Adrenal gland (tissue), 9 donors: ENCODE measurements at regions not wholly inside any gene's neighbourhood (a gene's known extent, or its start where the extent isn't known, plus 50 kb on each side); places are given as distances from the start of the nearest gene placed in this dataset.
"Not testable (repeated sequence)": the region's sequence is repeated elsewhere in the genome, so short reads cannot be mapped to it uniquely, and the experiment has no call there.

Source experiments
- DNase-seq, 7 donors: peaks; one replicate each; pipeline ENCODE4 v3.0.0-alpha.2; 2019 to 2020
- H3K27ac ChIP-seq, 5 donors: fragments of 200-600 bp; sonication (generic) in 4 of 5; 1 replicate in 3 of 5; 2 replicates in 2 of 5; pipeline versions ENCODE4 v1.5.1 to v1.8.0; 2016 to 2020; ENCODE audit warnings: mild to moderate bottlenecking in 1 of 5
- H3K27me3 ChIP-seq: fragments of 200-600 bp; 2 replicates; pipeline ENCODE4 v1.8.0; 2021
- H3K36me3 ChIP-seq, 2 donors: fragments of 200-600 bp; replicated peaks in 1 of 2; 1 replicate in 1 of 2; 2 replicates in 1 of 2; pipeline versions ENCODE4 v1.5.1 to v1.8.0; 2018 to 2022
- H3K4me1 ChIP-seq, 2 donors: fragments of 200-600 bp; replicated peaks in 1 of 2; 1 replicate in 1 of 2; 2 replicates in 1 of 2; pipeline versions ENCODE4 v1.5.1 to v1.8.0; 2018 to 2021
- H3K4me3 ChIP-seq, 4 donors: fragments of 200-600 bp; sonication (generic) in 3 of 4; one replicate each; pipeline ENCODE4 v1.5.1; 2016 to 2018
- H3K9me3 ChIP-seq, 3 donors: fragments of 200-600 bp; sonication (generic) in 1 of 3; replicated peaks in 1 of 3; 1 replicate in 2 of 3; 2 replicates in 1 of 3; pipeline versions ENCODE4 v1.5.1 to v1.8.0; 2016 to 2021
- POLR2A ChIP-seq, 2 donors: fragments of 450-650 bp; IDR thresholded peaks; one replicate each; pipeline ENCODE4 v1.6.1; 2017; ENCODE audit warnings: antibody characterized with exemption in 2 of 2, mild to moderate bottlenecking in 2 of 2, moderate library complexity in 1 of 2
- WGBS, 4 donors: extraction: QIAGEN DNeasy Blood & Tissue Kit in 2 of 4; methylation state at CpG; one replicate each; pipeline versions ENCODE4 v1.1.5 to v1.1.7; 2013 to 2017; 5-methylcytosine and 5-hydroxymethylcytosine counted together
- intact Hi-C, 2 donors: fragments of 100-400 bp; cut with DNase I; formaldehyde crosslinking; loops; one replicate each; pipeline versions ENCODE4 v1.14.1 to v1.15.0; 2022 to 2023
- TF ChIP-seq, protein P1 (sequence below), 6 experiments: fragments of 450-650 bp in 4 of 6; fragments of 200-600 bp in 2 of 6; sonication (generic) in 1 of 6; IDR thresholded peaks; 1 replicate in 5 of 6; 2 replicates in 1 of 6; pipeline versions ENCODE4 v1.5.1 to v1.8.0; 2016 to 2021; ENCODE audit warnings: antibody characterized with exemption in 6 of 6, mild to moderate bottlenecking in 2 of 6, moderate library complexity in 1 of 6
- donor health status: healthy with polysubstance abuse.
- donor health status: Bipolar disorder and iron deficiency.
- donor health status: DM: yes; HTN: yes; CAD: no.
- donor health status: DM: no; HTN: no; CAD: no.
- donor health status: DM: no; HTN: no; CAD: no.

GRCh38 chr5:50547303-50547702, 106.2 kb upstream of the EMB start:
- intact Hi-C loops, result no loop called here
- Histone ChIP-seq H3K4me3 (no peak overlapping the region), H3K36me3 (no peaks in the 10 kb centered on the region), H3K4me1 (no peaks in the 10 kb centered on the region), H3K27me3 (no peaks in the 10 kb centered on the region), H3K27ac (no peak overlapping the region), H3K9me3 (no peaks in the 10 kb centered on the region)
- 66 to 86% (median 71%) methylated on average over 2 of the region's 2 CpGs for WGBS, 4 donors
- no peak for DNase-seq
- TF ChIP-seq, protein P1, sequence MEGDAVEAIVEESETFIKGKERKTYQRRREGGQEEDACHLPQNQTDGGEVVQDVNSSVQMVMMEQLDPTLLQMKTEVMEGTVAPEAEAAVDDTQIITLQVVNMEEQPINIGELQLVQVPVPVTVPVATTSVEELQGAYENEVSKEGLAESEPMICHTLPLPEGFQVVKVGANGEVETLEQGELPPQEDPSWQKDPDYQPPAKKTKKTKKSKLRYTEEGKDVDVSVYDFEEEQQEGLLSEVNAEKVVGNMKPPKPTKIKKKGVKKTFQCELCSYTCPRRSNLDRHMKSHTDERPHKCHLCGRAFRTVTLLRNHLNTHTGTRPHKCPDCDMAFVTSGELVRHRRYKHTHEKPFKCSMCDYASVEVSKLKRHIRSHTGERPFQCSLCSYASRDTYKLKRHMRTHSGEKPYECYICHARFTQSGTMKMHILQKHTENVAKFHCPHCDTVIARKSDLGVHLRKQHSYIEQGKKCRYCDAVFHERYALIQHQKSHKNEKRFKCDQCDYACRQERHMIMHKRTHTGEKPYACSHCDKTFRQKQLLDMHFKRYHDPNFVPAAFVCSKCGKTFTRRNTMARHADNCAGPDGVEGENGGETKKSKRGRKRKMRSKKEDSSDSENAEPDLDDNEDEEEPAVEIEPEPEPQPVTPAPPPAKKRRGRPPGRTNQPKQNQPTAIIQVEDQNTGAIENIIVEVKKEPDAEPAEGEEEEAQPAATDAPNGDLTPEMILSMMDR (IDR thresholded peaks at IDR 0.05), result no peak
- TF ChIP-seq POLR2A (IDR thresholded peaks at IDR 0.05), result no peak

- intact Hi-C loops, result no loop called here
- no peak overlapping the region for H3K27ac ChIP-seq
These were observed 109.2 kb upstream of the EMB start for GRCh38 chr5:50550267-50550666.

DNA sequence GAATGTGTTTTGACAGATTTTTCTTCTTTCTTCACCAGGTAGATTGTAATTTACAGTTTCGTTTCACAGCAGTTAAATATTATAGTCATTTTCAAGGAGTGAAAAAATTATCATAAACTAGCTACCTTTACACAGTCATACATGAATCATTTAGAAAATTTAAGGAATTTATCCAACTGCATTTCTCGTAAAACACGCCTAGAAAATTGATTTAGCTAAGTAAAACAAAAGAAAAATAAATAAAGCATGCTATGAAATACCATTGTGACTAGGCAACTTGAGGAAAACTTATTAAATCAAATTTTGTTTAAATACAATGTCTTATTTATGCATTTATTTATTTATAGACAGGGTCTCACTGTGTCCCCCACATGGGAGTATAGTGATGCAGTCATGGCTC, 109.9 kb upstream of the EMB start:
- Histone ChIP-seq H3K27ac (no peak overlapping the region), H3K27me3 (no peaks in the 10 kb centered on the region), H3K9me3 (no peaks in the 10 kb centered on the region), H3K4me3 (no peak overlapping the region), H3K4me1 (no peaks in the 10 kb centered on the region), H3K36me3 (no peaks in the 10 kb centered on the region)
- 77 to 84% (median 82%) methylated on average over 3 of the region's 3 CpGs for WGBS, 4 donors
- DNase-seq, result no peak
- intact Hi-C loops, result no loop called here
- TF ChIP-seq, protein P1 (IDR thresholded peaks at IDR 0.05), result no peak
- TF ChIP-seq POLR2A (IDR thresholded peaks at IDR 0.05), result no peak

More at GRCh38 chr5:50550267-50550666, 109.2 kb upstream of the EMB start:
- no peak for TF ChIP-seq POLR2A (IDR thresholded peaks at IDR 0.05)
- TF ChIP-seq, protein P1 (IDR thresholded peaks at IDR 0.05), result no peak
- Histone ChIP-seq H3K4me3 (no peak overlapping the region), H3K27me3 (no peaks in the 10 kb centered on the region), H3K9me3 (no peaks in the 10 kb centered on the region), H3K36me3 (no peaks in the 10 kb centered on the region), H3K4me1 (no peaks in the 10 kb centered on the region)
- DNase-seq, result no peak

DNA sequence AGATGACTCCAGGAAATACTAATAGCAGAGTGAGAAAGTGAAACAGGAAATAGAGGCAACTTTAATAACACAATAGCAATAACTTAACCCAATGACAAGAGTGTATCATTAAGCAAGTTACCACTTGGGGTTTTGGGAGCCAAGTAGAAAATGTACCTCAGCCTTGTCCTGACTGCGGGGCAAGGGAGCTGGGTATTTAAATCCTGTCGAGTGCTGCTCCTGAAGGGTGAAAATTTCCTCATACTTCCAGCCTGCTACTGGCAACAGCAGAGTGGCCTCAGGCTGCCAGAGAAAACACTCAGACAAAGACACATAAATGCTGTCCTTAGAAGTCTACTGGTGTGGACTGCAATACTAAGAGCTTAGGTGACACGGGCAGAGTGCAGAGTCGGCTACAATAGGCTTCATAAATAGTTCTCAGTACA, 112.5 kb upstream of the EMB start:
- 60 to 71% (median 64%) methylated on average over 4 of the region's 4 CpGs for WGBS, 4 donors
- H3K27me3 ChIP-seq, result no peaks in the 10 kb centered on the region
- peak in 1 of 7 donors; percentile 4 for DNase-seq
- H3K4me1 ChIP-seq, result no peaks in the 10 kb centered on the region
- no peak overlapping the region for H3K27ac ChIP-seq
- intact Hi-C loops, result no loop called here
- TF ChIP-seq, protein P1 (IDR thresholded peaks at IDR 0.05), result no peak
- no peak for TF ChIP-seq POLR2A (IDR thresholded peaks at IDR 0.05)
- no peaks in the 10 kb centered on the region for H3K9me3 ChIP-seq
- no peak overlapping the region for H3K4me3 ChIP-seq
- H3K36me3 ChIP-seq, result no peaks in the 10 kb centered on the region

DNA sequence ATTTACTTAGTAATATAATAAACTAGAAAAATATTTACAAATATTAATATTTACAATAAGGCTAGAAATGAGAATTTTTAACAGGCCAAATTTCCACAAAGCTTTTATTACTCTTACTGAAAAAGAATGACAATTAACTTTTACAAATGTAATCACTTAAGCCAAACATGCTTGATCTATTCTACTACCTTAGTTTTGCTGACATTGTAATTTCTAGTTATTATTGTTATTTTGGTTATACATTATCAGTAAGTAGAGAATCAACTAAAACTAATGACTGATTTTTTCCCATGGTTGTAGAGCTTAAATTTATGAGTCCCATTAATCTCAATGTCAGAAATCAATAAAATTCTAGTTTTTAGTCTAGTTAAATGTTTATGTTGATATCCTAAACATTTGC, 107.8 kb upstream of the PARP8 start:
- H3K4me1 ChIP-seq, H3K4me3 ChIP-seq, DNase-seq, H3K9me3 ChIP-seq, intact Hi-C loops, H3K36me3 ChIP-seq, H3K27me3 ChIP-seq, H3K27ac ChIP-seq: not testable (repeated sequence)
